ENCODE measurements at regions not wholly inside any gene's neighbourhood (a gene's known extent, or its start where the extent isn't known, plus 50 kb on each side); places are given as distances from the start of the nearest gene placed in this dataset.

GRCh38 chr4:167290678-167291077 lies 56.4 kb upstream of the SPOCK3 start:
- no peak for TF ChIP-seq CTCF (IDR thresholded peaks at IDR 0.05)
- no peak for DNase-seq (ENCODE audit: low spot score)
- H3K4me3 ChIP-seq, result no peak overlapping the region
- H3K27ac ChIP-seq, result no peak overlapping the region

GRCh38 chr4:167308876-167309275 lies 74.6 kb upstream of the SPOCK3 start:
- no peak overlapping the region for H3K27ac ChIP-seq
- TF ChIP-seq CTCF (IDR thresholded peaks at IDR 0.05), result no peak
- no peak for DNase-seq (ENCODE audit: low spot score)
- no peak overlapping the region for H3K4me3 ChIP-seq

- no peak overlapping the region for H3K27ac ChIP-seq
- DNase-seq (ENCODE audit: low spot score), result no peak
- TF ChIP-seq CTCF (IDR thresholded peaks at IDR 0.05), result no peak
- H3K4me3 ChIP-seq, result no peak overlapping the region
Observed at GRCh38 chr4:167321299-167321698, 87.0 kb upstream of the SPOCK3 start.

GRCh38 chr4:167339781-167340180 lies 105.5 kb upstream of the SPOCK3 start:
- Histone ChIP-seq H3K27ac (no peak overlapping the region), H3K4me3 (no peak overlapping the region)
- no peak for DNase-seq (ENCODE audit: low spot score)
- no peak for TF ChIP-seq CTCF (IDR thresholded peaks at IDR 0.05)

- TF ChIP-seq CTCF (IDR thresholded peaks at IDR 0.05), result no peak
- no peak for DNase-seq (ENCODE audit: low spot score)
- Histone ChIP-seq H3K4me3 (no peak overlapping the region), H3K27ac (no peak overlapping the region)
Observed at GRCh38 chr4:167359711-167360110, 125.4 kb upstream of the SPOCK3 start.

- Histone ChIP-seq H3K27ac (no peak overlapping the region), H3K4me3 (no peak overlapping the region)
- DNase-seq (ENCODE audit: low spot score), result no peak
- TF ChIP-seq CTCF (IDR thresholded peaks at IDR 0.05), result no peak
Observed at GRCh38 chr4:167379076-167379835, 145.0 kb upstream of the SPOCK3 start.

GRCh38 chr4:167380964-167381363 lies 146.7 kb upstream of the SPOCK3 start:
- Histone ChIP-seq H3K4me3 (no peak overlapping the region), H3K27ac (no peak overlapping the region)
- TF ChIP-seq CTCF (IDR thresholded peaks at IDR 0.05), result no peak
- DNase-seq (ENCODE audit: low spot score), result no peak

Data from coronary artery (tissue), 2 donors.